ENCODE measurements at regions not wholly inside any gene's neighbourhood (a gene's known extent, or its start where the extent isn't known, plus 50 kb on each side); places are given as distances from the start of the nearest gene placed in this dataset.

- Histone ChIP-seq H4K5ac (ENCODE audit: insufficient read length, low read depth, low read length) (no peak overlapping the region), H3K23ac (ENCODE audit: insufficient read length) (no peak overlapping the region), H3K9me3 (ENCODE audit: insufficient read depth in 2 of 2, low read depth in 1 of 2, low read length in 1 of 2) (no peaks in the 10 kb centered on the region), H2BK120ac (replicated peaks; ENCODE audit: low read depth, low read length) (no peak overlapping the region), H2AK5ac (ENCODE audit: low read depth, low read length) (no peak overlapping the region), H2BK5ac (ENCODE audit: low read depth, low read length) (no peak overlapping the region), H3K4me3 (ENCODE audit: extremely low read depth in 1 of 4, insufficient read depth in 2 of 4, low read depth in 3 of 4, low read length in 4 of 4) (no peak overlapping the region), H3K79me1 (ENCODE audit: low read depth, low read length) (no peaks in the 10 kb centered on the region), H4K8ac (ENCODE audit: extremely low read depth, insufficient read depth, low read length) (no peak overlapping the region), H3K56ac (replicated peaks; ENCODE audit: insufficient read length, low read depth, low read length) (no peak overlapping the region), H3K23me2 (ENCODE audit: low read depth, low read length) (no peaks in the 10 kb centered on the region), H2BK12ac (ENCODE audit: low read depth, low read length) (no peak overlapping the region), H4K20me1 (replicated peaks in 1 of 2; ENCODE audit: control insufficient read depth in 1 of 2, insufficient read depth in 2 of 2, low read length in 2 of 2) (no peaks in the 10 kb centered on the region), H4K91ac (replicated peaks; ENCODE audit: insufficient read length, low read length) (no peak overlapping the region), H3K4ac (replicated peaks; ENCODE audit: insufficient read length, low read depth, low read length) (no peak overlapping the region), H2AFZ (ENCODE audit: low read length) (no peak overlapping the region; the same call in none of the 2 replicates), H3K4me2 (ENCODE audit: insufficient read depth in 1 of 2, low read depth in 2 of 2, low read length in 2 of 2) (no peak overlapping the region), H3K9ac (replicated peaks in 1 of 4; ENCODE audit: extremely low read depth in 1 of 4, low read depth in 3 of 4, low read length in 3 of 4) (no peak overlapping the region), H2BK20ac (ENCODE audit: low read length) (no peak overlapping the region), H3K27me3 (replicated peaks in 1 of 4; ENCODE audit: control insufficient read depth in 3 of 4, extremely low read depth in 1 of 4, insufficient read depth in 3 of 4, low read length in 3 of 4) (no peaks in the 10 kb centered on the region), H3K36me3 (ENCODE audit: control insufficient read depth in 2 of 4, insufficient read depth in 4 of 4, low read length in 3 of 4) (no peaks in the 10 kb centered on the region), H3K14ac (ENCODE audit: insufficient read length) (no peak overlapping the region), H3K4me1 (replicated peaks in 1 of 4; ENCODE audit: control insufficient read depth in 3 of 4, insufficient read depth in 4 of 4, low read length in 3 of 4) (no peaks in the 10 kb centered on the region), H3K18ac (ENCODE audit: extremely low read depth, low read length) (no peak overlapping the region), H2BK15ac (ENCODE audit: low read length) (no peak overlapping the region), H3K79me2 (ENCODE audit: control insufficient read depth in 1 of 2, insufficient read depth in 2 of 2, low read length in 2 of 2) (no peaks in the 10 kb centered on the region), H3K27ac (ENCODE audit: low read depth, low read length) (no peak overlapping the region)
- 91% methylated on average over 3 of the region's 3 CpGs; no CpG with 5 or more reads in 1 of the 2 experiments for WGBS, 2 experiments (ENCODE audit: extremely low coverage in 1 of 2, insufficient coverage in 1 of 2, insufficient read length in 1 of 2, insufficient replicate concordance in 2 of 2, low coverage in 1 of 2, low lambda C conversion rate in 2 of 2, missing lambda C conversion rate in 1 of 2)
- FAIRE-seq (no peak), DNase-seq (ENCODE audit: low read depth in 1 of 2, low spot score in 2 of 2) (no peak)
- CTCF ChIA-PET (ENCODE audit: partially characterized antibody), result no interaction called here
- TF ChIP-seq SIX5 (IDR thresholded peaks at IDR 0.05; ENCODE audit: low read depth, low read length) (no peak), SRF (IDR thresholded peaks at IDR 0.05; ENCODE audit: low read depth, low read length) (no peak), CBX5 (IDR thresholded peaks at IDR 0.05; ENCODE audit: low read depth, low read length) (no peak), EP300 (IDR thresholded peaks at IDR 0.05; ENCODE audit: borderline replicate concordance in 1 of 2, low read depth in 2 of 2, low read length in 2 of 2) (no peak), PHF8 (conservative IDR thresholded peaks at IDR 0.05; ENCODE audit: low read depth, low read length) (no peak), GABPA (IDR thresholded peaks at IDR 0.05; ENCODE audit: borderline replicate concordance, insufficient read depth, low read length) (no peak), E2F6 (IDR thresholded peaks at IDR 0.05) (no peak), NRF1 (IDR thresholded peaks at IDR 0.05; ENCODE audit: low read depth, low read length) (no peak)
- POLR2A ChIA-PET (ENCODE audit: partially characterized antibody), result no interaction called here
Observed at GRCh38 chr6:135703621-135704020, 147.9 kb upstream of the PDE7B start.
